Neuron (in vitro differentiated cells): ENCODE measurements at regions not wholly inside any gene's neighbourhood (a gene's known extent, or its start where the extent isn't known, plus 50 kb on each side); places are given as distances from the start of the nearest gene placed in this dataset.

Experiments used
- H2AFZ ChIP-seq: one replicate; pipeline ENCODE4 v1.6.1; 2013; ENCODE audit warnings: low read depth, mild to moderate bottlenecking, inconsistent platforms, low read length, moderate library complexity
- H3K27me3 ChIP-seq: one replicate; pipeline ENCODE4 v1.6.1; 2013; ENCODE audit warnings: low read length; ENCODE audit not compliant: insufficient read depth
- H3K36me3 ChIP-seq: one replicate; pipeline ENCODE4 v1.6.1; 2013; ENCODE audit warnings: low read length; ENCODE audit not compliant: insufficient read depth
- H3K4me1 ChIP-seq: one replicate; pipeline ENCODE4 v1.6.1; 2013; ENCODE audit warnings: low read length; ENCODE audit not compliant: insufficient read depth
- H3K4me3 ChIP-seq: 2 replicates; pipeline ENCODE4 v1.5.1; 2013; ENCODE audit warnings: mild to moderate bottlenecking, low read length, moderate library complexity
- H3K9me3 ChIP-seq: one replicate; pipeline ENCODE4 v1.6.1; 2013; ENCODE audit warnings: low read length

GRCh38 chr10:88163572-88163971 lies 300.1 kb downstream of the PTEN start:
- no peaks in the 10 kb centered on the region for H3K36me3 ChIP-seq
- no peak overlapping the region for H2AFZ ChIP-seq
- no peaks in the 10 kb centered on the region for H3K9me3 ChIP-seq
- H3K4me3 ChIP-seq: no peak overlapping the region
- H3K27me3 ChIP-seq: no peaks in the 10 kb centered on the region
- peaks cover 15% of the 10 kb centered on the region for H3K4me1 ChIP-seq

- Histone ChIP-seq H2AFZ (no peak overlapping the region), H3K36me3 (no peaks in the 10 kb centered on the region), H3K4me1 (peaks cover 15% of the 10 kb centered on the region), H3K9me3 (no peaks in the 10 kb centered on the region), H3K4me3 (no peak overlapping the region), H3K27me3 (no peaks in the 10 kb centered on the region)
Measured at GRCh38 chr10:88164471-88164870, 301.0 kb downstream of the PTEN start.

- Histone ChIP-seq H3K4me1 (peaks cover 15% of the 10 kb centered on the region), H3K9me3 (no peaks in the 10 kb centered on the region), H3K27me3 (no peaks in the 10 kb centered on the region), H3K4me3 (no peak overlapping the region), H2AFZ (no peak overlapping the region), H3K36me3 (no peaks in the 10 kb centered on the region)
Measured at GRCh38 chr10:88165849-88166271, 302.4 kb downstream of the PTEN start.

- Histone ChIP-seq H3K4me3 (no peak overlapping the region), H3K9me3 (no peaks in the 10 kb centered on the region), H2AFZ (no peak overlapping the region), H3K4me1 (peaks cover 15% of the 10 kb centered on the region), H3K27me3 (no peaks in the 10 kb centered on the region), H3K36me3 (no peaks in the 10 kb centered on the region)
Measured at GRCh38 chr10:88168171-88169036, 305.0 kb downstream of the PTEN start.

- peaks cover 15% of the 10 kb centered on the region for H3K4me1 ChIP-seq
- no peaks in the 10 kb centered on the region for H3K27me3 ChIP-seq
- no peak overlapping the region for H2AFZ ChIP-seq
- H3K9me3 ChIP-seq: no peaks in the 10 kb centered on the region
- H3K36me3 ChIP-seq: no peaks in the 10 kb centered on the region
- no peak overlapping the region for H3K4me3 ChIP-seq
Measured at GRCh38 chr10:88169037-88169319, 305.6 kb downstream of the PTEN start.

GRCh38 chr10:88170628-88171027 lies 307.2 kb downstream of the PTEN start:
- Histone ChIP-seq H3K4me3 (no peak overlapping the region), H3K27me3 (no peaks in the 10 kb centered on the region), H3K4me1 (peaks cover 9% of the 10 kb centered on the region), H3K9me3 (no peaks in the 10 kb centered on the region), H3K36me3 (no peaks in the 10 kb centered on the region), H2AFZ (no peak overlapping the region)

- no peaks in the 10 kb centered on the region for H3K36me3 ChIP-seq
- no peak overlapping the region for H3K4me3 ChIP-seq
- H3K4me1 ChIP-seq: peaks cover under 1% of the 10 kb centered on the region
- no peak overlapping the region for H2AFZ ChIP-seq
- H3K9me3 ChIP-seq: no peaks in the 10 kb centered on the region
- H3K27me3 ChIP-seq: no peaks in the 10 kb centered on the region
Measured at GRCh38 chr10:88172159-88172558, 308.7 kb downstream of the PTEN start.

GRCh38 chr10:88174391-88174790 lies 311.0 kb downstream of the PTEN start:
- H3K4me3 ChIP-seq: no peak overlapping the region
- H3K9me3 ChIP-seq: no peaks in the 10 kb centered on the region
- H3K27me3 ChIP-seq: no peaks in the 10 kb centered on the region

GRCh38 chr10:88178758-88179157 lies 315.3 kb downstream of the PTEN start:
- no peak overlapping the region for H3K4me3 ChIP-seq
- H2AFZ ChIP-seq: no peak overlapping the region
- no peaks in the 10 kb centered on the region for H3K4me1 ChIP-seq
- H3K9me3 ChIP-seq: no peaks in the 10 kb centered on the region
- H3K36me3 ChIP-seq: no peaks in the 10 kb centered on the region
- H3K27me3 ChIP-seq: no peaks in the 10 kb centered on the region

More at GRCh38 chr10:88174391-88174790, 311.0 kb downstream of the PTEN start:
- no peaks in the 10 kb centered on the region for H3K4me1 ChIP-seq
- no peaks in the 10 kb centered on the region for H3K36me3 ChIP-seq
- no peak overlapping the region for H2AFZ ChIP-seq

- Histone ChIP-seq H2AFZ (no peak overlapping the region), H3K9me3 (no peaks in the 10 kb centered on the region), H3K4me3 (no peak overlapping the region), H3K4me1 (no peaks in the 10 kb centered on the region), H3K27me3 (no peaks in the 10 kb centered on the region), H3K36me3 (no peaks in the 10 kb centered on the region)
Measured at GRCh38 chr10:88179831-88180230, 316.4 kb downstream of the PTEN start.

- Histone ChIP-seq H3K27me3 (no peaks in the 10 kb centered on the region), H2AFZ (no peak overlapping the region), H3K36me3 (no peaks in the 10 kb centered on the region), H3K4me1 (no peaks in the 10 kb centered on the region), H3K4me3 (no peak overlapping the region), H3K9me3 (no peaks in the 10 kb centered on the region)
Measured at GRCh38 chr10:88181902-88182600, 318.6 kb downstream of the PTEN start.

- H3K9me3 ChIP-seq: no peaks in the 10 kb centered on the region
- H3K27me3 ChIP-seq: no peaks in the 10 kb centered on the region
- H3K4me1 ChIP-seq: no peaks in the 10 kb centered on the region
- H2AFZ ChIP-seq: no peak overlapping the region
- H3K4me3 ChIP-seq: no peak overlapping the region
- H3K36me3 ChIP-seq: no peaks in the 10 kb centered on the region
Measured at GRCh38 chr10:88182601-88182930, 319.1 kb downstream of the PTEN start.

GRCh38 chr10:88184543-88185297 lies 321.3 kb downstream of the PTEN start:
- no peak overlapping the region for H2AFZ ChIP-seq
- H3K27me3 ChIP-seq: no peaks in the 10 kb centered on the region
- H3K9me3 ChIP-seq: no peaks in the 10 kb centered on the region
- H3K36me3 ChIP-seq: no peaks in the 10 kb centered on the region
- H3K4me3 ChIP-seq: no peak overlapping the region
- H3K4me1 ChIP-seq: no peaks in the 10 kb centered on the region
